Calu3 (cell line): ENCODE measurements at regions not wholly inside any gene's neighbourhood (a gene's known extent, or its start where the extent isn't known, plus 50 kb on each side); places are given as distances from the start of the nearest gene placed in this dataset.

Source experiments
- BruUV-seq: library from RNA; stranded (reverse); fragments of 400-500 nt; replicated peaks from 2 replicates; lab custom pipeline; 2021; lab: Mats Ljungman, UMichigan
- CTCF ChIA-PET: fragments of 300-600 bp; sonication (Branson Sonifier 250); formaldehyde crosslinking; loops from one replicate; lab custom pipeline; 2022; ENCODE audit warnings: antibody characterized with exemption; lab: Charles Lee
- DNase-seq: peaks from one replicate; pipeline ENCODE4 v3.0.0; 2022
- H3K27ac Mint-ChIP-seq: one replicate; pipeline ENCODE4 v1.8.0; 2022; ENCODE audit warnings: mixed read lengths; ENCODE audit not compliant: unreplicated experiment
- H3K27me3 Mint-ChIP-seq: one replicate; pipeline ENCODE4 v1.8.0; 2022; ENCODE audit warnings: mixed read lengths; ENCODE audit not compliant: unreplicated experiment
- H3K36me3 Mint-ChIP-seq: one replicate; pipeline ENCODE4 v1.8.0; 2022; ENCODE audit warnings: mild to moderate bottlenecking, moderate library complexity, mixed read lengths; ENCODE audit not compliant: insufficient read depth, unreplicated experiment
- H3K4me1 Mint-ChIP-seq: one replicate; pipeline ENCODE4 v1.8.0; 2022; ENCODE audit warnings: mild to moderate bottlenecking, low read depth, mixed read lengths; ENCODE audit not compliant: unreplicated experiment
- H3K4me3 Mint-ChIP-seq: one replicate; pipeline ENCODE4 v1.8.0; 2022; ENCODE audit warnings: mild to moderate bottlenecking, low read depth, moderate library complexity, mixed read lengths; ENCODE audit not compliant: unreplicated experiment
- H3K9me3 Mint-ChIP-seq: one replicate; pipeline ENCODE4 v1.8.0; 2022; ENCODE audit warnings: low read depth, mixed read lengths; ENCODE audit not compliant: unreplicated experiment
- CTCF ChIP-seq: fragments of 200-600 bp; IDR thresholded peaks from one replicate; pipeline ENCODE4 v1.8.0; 2022; ENCODE audit warnings: antibody characterized with exemption; ENCODE audit not compliant: unreplicated experiment
- intact Hi-C: fragments of 100-400 bp; cut with micrococcal nuclease; formaldehyde crosslinking; loops from one replicate; pipeline ENCODE4 v1.10.0; 2022; ENCODE audit not compliant: unreplicated experiment

- DNase-seq = no peak
- intact Hi-C loops = no loop called here
- no peak for TF ChIP-seq CTCF
- H3K4me1 Mint-ChIP-seq = peaks cover 58% of the 10 kb centered on the region
- H3K27me3 Mint-ChIP-seq = no peaks in the 10 kb centered on the region
- no peak overlapping the region for H3K27ac Mint-ChIP-seq
- CTCF ChIA-PET = no interaction called here
- H3K9me3 Mint-ChIP-seq = no peaks in the 10 kb centered on the region
- peaks cover 54% of the 10 kb centered on the region for H3K36me3 Mint-ChIP-seq
- no peak overlapping the region for H3K4me3 Mint-ChIP-seq
- no TSS peak for BruUV-seq
These were observed 50.7 kb upstream of the SVIL start for GRCh38 chr10:29685506-29685905.
